ENCODE measurements at regions not wholly inside any gene's neighbourhood (a gene's known extent, or its start where the extent isn't known, plus 50 kb on each side); places are given as distances from the start of the nearest gene placed in this dataset.
"Not testable (repeated sequence)": the region's sequence is repeated elsewhere in the genome, so short reads cannot be mapped to it uniquely, and the experiment has no call there.

- no peak for DNase-seq (ENCODE audit: low spot score)
Measured at GRCh38 chr15:25245801-25246622, 192.8 kb downstream of the UBE3A start.

GRCh38 chr15:25246641-25247406 lies 192.0 kb downstream of the UBE3A start:
- DNase-seq (ENCODE audit: low spot score) = no peak

GRCh38 chr15:25247407-25248038 lies 191.3 kb downstream of the UBE3A start:
- DNase-seq (ENCODE audit: low spot score) = no peak

- not testable (repeated sequence) for DNase-seq (ENCODE audit: low spot score)
Measured at GRCh38 chr15:25248087-25248486, 190.7 kb downstream of the UBE3A start.

- no peak for DNase-seq (ENCODE audit: low spot score)
Measured at GRCh38 chr15:25248583-25249235, 190.1 kb downstream of the UBE3A start.

GRCh38 chr15:25249236-25250010 lies 189.4 kb downstream of the UBE3A start:
- no peak for DNase-seq (ENCODE audit: low spot score)

GRCh38 chr15:25250011-25250596 lies 188.7 kb downstream of the UBE3A start:
- DNase-seq (ENCODE audit: low spot score) = no peak

GRCh38 chr15:25250906-25251622 lies 187.8 kb downstream of the UBE3A start:
- DNase-seq (ENCODE audit: low spot score) = no peak

- no peak for DNase-seq (ENCODE audit: low spot score)
Measured at GRCh38 chr15:25251700-25252390, 187.0 kb downstream of the UBE3A start.

GRCh38 chr15:25253048-25253973 lies 185.5 kb downstream of the UBE3A start:
- DNase-seq (ENCODE audit: low spot score) = not testable (repeated sequence)

GRCh38 chr15:25268166-25268565 lies 170.7 kb downstream of the UBE3A start:
- DNase-seq (ENCODE audit: low spot score) = no peak

All from mesenteric fat pad (tissue), 1 donor.